ENCODE measurements at regions not wholly inside any gene's neighbourhood (a gene's known extent, or its start where the extent isn't known, plus 50 kb on each side); places are given as distances from the start of the nearest gene placed in this dataset.

DNA sequence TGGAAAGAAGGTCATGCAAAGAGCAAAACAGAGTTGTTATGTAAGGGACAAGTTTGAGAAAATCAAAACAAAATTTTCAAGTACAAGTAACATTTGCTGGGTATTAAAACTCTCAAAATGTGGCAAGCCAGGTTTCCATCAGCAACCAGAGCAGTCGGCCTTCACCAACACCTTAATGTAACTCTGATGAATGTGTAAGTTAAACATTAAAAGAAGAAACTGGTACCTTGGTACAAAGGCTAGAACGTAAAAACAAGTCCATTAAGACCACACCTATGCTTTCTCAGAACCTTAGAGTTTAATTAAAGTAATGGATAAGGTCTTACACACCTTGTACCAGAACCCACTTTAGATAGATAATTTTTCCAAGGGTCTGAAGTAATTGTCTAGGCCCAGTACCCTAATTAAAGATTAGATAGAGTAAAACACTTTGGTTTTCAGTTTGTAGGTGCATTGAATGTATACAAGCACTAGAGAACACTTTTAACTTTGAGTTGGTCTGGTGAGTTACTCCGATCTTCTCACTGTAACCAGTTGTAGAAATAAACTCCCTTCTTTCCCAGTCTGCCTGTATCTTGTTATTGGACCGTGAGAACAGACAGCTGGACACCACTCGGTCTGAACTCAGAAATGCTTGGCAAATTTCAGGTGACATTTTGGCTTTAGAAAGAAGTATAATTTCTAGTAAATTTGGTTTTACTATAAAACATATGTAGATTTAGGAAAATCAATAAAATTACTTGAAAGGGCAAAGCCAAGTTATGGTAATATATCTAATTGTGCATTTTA is 319.4 kb downstream of the HTR1B start:
- Histone ChIP-seq H3K4me1 (ENCODE audit: control insufficient read depth, insufficient read depth, low read length) (no peaks in the 10 kb centered on the region), H3K36me3 (ENCODE audit: control insufficient read depth, insufficient read depth, low read length) (no peaks in the 10 kb centered on the region), H3K4me3 (ENCODE audit: low read length) (no peak overlapping the region), H3K27me3 (ENCODE audit: control insufficient read depth, insufficient read depth, low read length) (no peaks in the 10 kb centered on the region), H3K27ac (ENCODE audit: low read length) (no peak overlapping the region), H3K9me3 (ENCODE audit: control insufficient read depth, insufficient read depth, low read length) (peaks cover 3% of the 10 kb centered on the region)
- Mint-ChIP-seq H3K27me3 (ENCODE audit: low read depth in 2 of 2) (no peaks in the 10 kb centered on the region), H3K36me3 (peaks cover 6% of the 10 kb centered on the region), H3K4me3 (no peak overlapping the region), H3K27ac (no peak overlapping the region), H3K9me3 (peaks cover 11 to 15% of the 10 kb centered on the region in 2 donors), H3K4me1 (no peaks in the 10 kb centered on the region)
- 50% methylated on average over 1 of the region's 5 CpGs for WGBS (ENCODE audit: insufficient coverage)
- DNase-seq, result no peak
- ATAC-seq, result no peak
- intact Hi-C loops (cut with micrococcal nuclease), result no loop called here
- TF ChIP-seq, protein P1, sequence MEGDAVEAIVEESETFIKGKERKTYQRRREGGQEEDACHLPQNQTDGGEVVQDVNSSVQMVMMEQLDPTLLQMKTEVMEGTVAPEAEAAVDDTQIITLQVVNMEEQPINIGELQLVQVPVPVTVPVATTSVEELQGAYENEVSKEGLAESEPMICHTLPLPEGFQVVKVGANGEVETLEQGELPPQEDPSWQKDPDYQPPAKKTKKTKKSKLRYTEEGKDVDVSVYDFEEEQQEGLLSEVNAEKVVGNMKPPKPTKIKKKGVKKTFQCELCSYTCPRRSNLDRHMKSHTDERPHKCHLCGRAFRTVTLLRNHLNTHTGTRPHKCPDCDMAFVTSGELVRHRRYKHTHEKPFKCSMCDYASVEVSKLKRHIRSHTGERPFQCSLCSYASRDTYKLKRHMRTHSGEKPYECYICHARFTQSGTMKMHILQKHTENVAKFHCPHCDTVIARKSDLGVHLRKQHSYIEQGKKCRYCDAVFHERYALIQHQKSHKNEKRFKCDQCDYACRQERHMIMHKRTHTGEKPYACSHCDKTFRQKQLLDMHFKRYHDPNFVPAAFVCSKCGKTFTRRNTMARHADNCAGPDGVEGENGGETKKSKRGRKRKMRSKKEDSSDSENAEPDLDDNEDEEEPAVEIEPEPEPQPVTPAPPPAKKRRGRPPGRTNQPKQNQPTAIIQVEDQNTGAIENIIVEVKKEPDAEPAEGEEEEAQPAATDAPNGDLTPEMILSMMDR (IDR thresholded peaks at IDR 0.05), result no peak

- TF ChIP-seq, protein P1 (IDR thresholded peaks at IDR 0.05), result no peak
- intact Hi-C loops (cut with micrococcal nuclease), result no loop called here
- H3K4me3 Mint-ChIP-seq, result no peak overlapping the region
- no peaks in the 10 kb centered on the region for H3K36me3 ChIP-seq (ENCODE audit: control insufficient read depth, insufficient read depth, low read length)
- H3K27me3 ChIP-seq (ENCODE audit: control insufficient read depth, insufficient read depth, low read length), result no peaks in the 10 kb centered on the region
- no peaks in the 10 kb centered on the region for H3K36me3 Mint-ChIP-seq
- no peaks in the 10 kb centered on the region for H3K4me1 Mint-ChIP-seq
- H3K9me3 ChIP-seq (ENCODE audit: control insufficient read depth, insufficient read depth, low read length), result no peaks in the 10 kb centered on the region
- H3K4me1 ChIP-seq (ENCODE audit: control insufficient read depth, insufficient read depth, low read length), result no peaks in the 10 kb centered on the region
- no peak for DNase-seq
- H3K27ac ChIP-seq (ENCODE audit: low read length), result no peak overlapping the region
- no peak overlapping the region for H3K4me3 ChIP-seq (ENCODE audit: low read length)
- no peak overlapping the region for H3K27ac Mint-ChIP-seq
- no peak for ATAC-seq
- peaks cover 17 to 23% of the 10 kb centered on the region in 2 donors for H3K9me3 Mint-ChIP-seq
- no peaks in the 10 kb centered on the region for H3K27me3 Mint-ChIP-seq (ENCODE audit: low read depth in 2 of 2)
Observed at GRCh38 chr6:77136086-77136485, 327.2 kb downstream of the HTR1B start.

- no peaks in the 10 kb centered on the region for H3K4me1 ChIP-seq (ENCODE audit: control insufficient read depth, insufficient read depth, low read length)
- H3K36me3 Mint-ChIP-seq, result peaks cover 3% of the 10 kb centered on the region
- ATAC-seq, result no peak
- DNase-seq, result no peak
- H3K27ac ChIP-seq (ENCODE audit: low read length), result no peak overlapping the region
- no peak overlapping the region for H3K4me3 Mint-ChIP-seq
- TF ChIP-seq, protein P1 (IDR thresholded peaks at IDR 0.05), result no peak
- H3K36me3 ChIP-seq (ENCODE audit: control insufficient read depth, insufficient read depth, low read length), result no peaks in the 10 kb centered on the region
- H3K4me1 Mint-ChIP-seq, result no peaks in the 10 kb centered on the region
- no peaks in the 10 kb centered on the region for H3K27me3 ChIP-seq (ENCODE audit: control insufficient read depth, insufficient read depth, low read length)
- H3K9me3 ChIP-seq (ENCODE audit: control insufficient read depth, insufficient read depth, low read length), result no peaks in the 10 kb centered on the region
- H3K27ac Mint-ChIP-seq, result no peak overlapping the region
- peaks cover 14 to 27% of the 10 kb centered on the region in 2 donors for H3K9me3 Mint-ChIP-seq
- no peak overlapping the region for H3K4me3 ChIP-seq (ENCODE audit: low read length)
- no peaks in the 10 kb centered on the region for H3K27me3 Mint-ChIP-seq (ENCODE audit: low read depth in 2 of 2)
- WGBS (ENCODE audit: insufficient coverage), result 89% methylated on average over 4 of the region's 5 CpGs
- intact Hi-C loops (cut with micrococcal nuclease), result no loop called here
Observed at GRCh38 chr6:77133031-77133430, 330.3 kb downstream of the HTR1B start.

- DNase-seq (no peak), ATAC-seq (no peak)
- Mint-ChIP-seq H3K27me3 (ENCODE audit: low read depth in 2 of 2) (no peaks in the 10 kb centered on the region), H3K4me3 (no peak overlapping the region), H3K36me3 (peaks cover 15% of the 10 kb centered on the region), H3K4me1 (no peaks in the 10 kb centered on the region), H3K9me3 (peaks cover 16 to 33% of the 10 kb centered on the region in 2 donors), H3K27ac (no peak overlapping the region)
- Histone ChIP-seq H3K27ac (ENCODE audit: low read length) (no peak overlapping the region), H3K4me3 (ENCODE audit: low read length) (no peak overlapping the region), H3K36me3 (ENCODE audit: control insufficient read depth, insufficient read depth, low read length) (no peaks in the 10 kb centered on the region), H3K4me1 (ENCODE audit: control insufficient read depth, insufficient read depth, low read length) (no peaks in the 10 kb centered on the region), H3K9me3 (ENCODE audit: control insufficient read depth, insufficient read depth, low read length) (no peaks in the 10 kb centered on the region), H3K27me3 (ENCODE audit: control insufficient read depth, insufficient read depth, low read length) (no peaks in the 10 kb centered on the region)
- WGBS (ENCODE audit: insufficient coverage), result 100% methylated on average over 1 of the region's 4 CpGs
- TF ChIP-seq, protein P1 (IDR thresholded peaks at IDR 0.05), result no peak
- intact Hi-C loops (cut with micrococcal nuclease), result no loop called here
Observed at GRCh38 chr6:77131426-77131825, 331.9 kb downstream of the HTR1B start.

All from natural killer cell (primary cell).